GM12878 (cell line): ENCODE measurements at regions not wholly inside any gene's neighbourhood (a gene's known extent, or its start where the extent isn't known, plus 50 kb on each side); places are given as distances from the start of the nearest gene placed in this dataset.

Experiments used
- ATAC-seq: fragments of 200-7000 bp; cut with Tn5 transposase; 3 replicates; pipeline ENCODE4 v1.9.1; 2020; ENCODE audit warnings: mild to moderate bottlenecking, moderate library complexity
- BruUV-seq: library from RNA; stranded (reverse); fragments of 400-500 nt; replicated peaks from 2 replicates; lab custom pipeline; 2021; lab: Mats Ljungman, UMichigan
- CTCF ChIA-PET: fragments of 300-600 bp; sonication (Branson Sonifier 250); formaldehyde crosslinking; extraction: SDS; loops from one replicate; lab custom pipeline; 2021; ENCODE audit warnings: inconsistent platforms; lab: Yijun Ruan, JAX
- POLR2A ChIA-PET: fragments of 350-600 bp; formaldehyde crosslinking; extraction: SDS; loops from one replicate; lab custom pipeline; 2021; ENCODE audit warnings: inconsistent platforms; lab: Charles Lee
- RAD21 ChIA-PET: fragments of 300-600 bp; sonication (Branson Sonifier 250); formaldehyde crosslinking; loops from one replicate; lab custom pipeline; 2023; ENCODE audit warnings: antibody characterized with exemption; ENCODE audit not compliant: unreplicated experiment; lab: Charles Lee
- SMC1A ChIA-PET: fragments of 300-600 bp; sonication (Branson Sonifier 250); formaldehyde crosslinking; loops from one replicate; lab custom pipeline; 2023; ENCODE audit not compliant: unreplicated experiment, uncharacterized antibody; lab: Charles Lee
- DNase-seq: peaks from one replicate; pipeline ENCODE4 v3.0.0-alpha.2; 2011; ENCODE audit warnings: low read depth, low spot score
- FAIRE-seq: peaks from 3 replicates; lab custom pipeline; 2011; peaks lifted over from hg19 to GRCh38; lab: Jason Lieb, UNC
- H2AFZ ChIP-seq: 2 replicates; pipeline ENCODE4 v1.6.0; 2011; ENCODE audit warnings: low read depth, low read length, control low read depth; ENCODE audit not compliant: control insufficient read depth
- H3K27ac ChIP-seq: 2 replicates; pipeline ENCODE4 v1.5.1; 2011; ENCODE audit warnings: control low read depth; ENCODE audit not compliant: control insufficient read depth, insufficient read depth
- H3K27me3 ChIP-seq, 2 experiments: replicated peaks in 1 of 2; 2 replicates each; pipeline versions ENCODE4 v1.6.0 to v1.6.1; 2011; ENCODE audit warnings: low read length in 1 of 2; ENCODE audit not compliant: control insufficient read depth in 2 of 2, insufficient read depth in 2 of 2
- H3K36me3 ChIP-seq, 2 experiments: 2 replicates each; pipeline ENCODE4 v1.5.1; 2011; ENCODE audit warnings: low read length in 1 of 2; ENCODE audit not compliant: control insufficient read depth in 2 of 2, insufficient read depth in 2 of 2
- H3K4me1 ChIP-seq: 2 replicates; pipeline ENCODE4 v1.6.1; 2011; ENCODE audit warnings: mild to moderate bottlenecking, low read length, moderate library complexity, mixed read lengths; ENCODE audit not compliant: control insufficient read depth, insufficient read depth
- H3K4me2 ChIP-seq: 2 replicates; pipeline ENCODE4 v1.6.0; 2011; ENCODE audit warnings: control low read depth; ENCODE audit not compliant: control insufficient read depth, insufficient read depth
- H3K4me3 ChIP-seq: fragments of 200-600 bp; sonication (generic); 2 replicates; pipeline ENCODE4 v1.5.1; 2016
- H3K79me2 ChIP-seq: 2 replicates; pipeline ENCODE4 v1.6.0; 2011; ENCODE audit warnings: low read length; ENCODE audit not compliant: control insufficient read depth, insufficient read depth
- H3K9ac ChIP-seq: 2 replicates; pipeline ENCODE4 v1.8.0; 2011; ENCODE audit warnings: low read length, control low read depth, mixed read lengths; ENCODE audit not compliant: control insufficient read depth, insufficient read depth
- H3K9me3 ChIP-seq: replicated peaks from 3 replicates; pipeline ENCODE4 v1.5.1; 2011; ENCODE audit warnings: mild to moderate bottlenecking, low read length; ENCODE audit not compliant: control insufficient read depth, insufficient read depth
- H4K20me1 ChIP-seq: 2 replicates; pipeline ENCODE4 v1.6.0; 2011; ENCODE audit not compliant: control insufficient read depth, insufficient read depth
- ATF7 ChIP-seq: fragments of 450-650 bp; IDR thresholded peaks from 2 replicates; pipeline ENCODE4 v1.6.1; 2016; ENCODE audit warnings: low read depth, mild to moderate bottlenecking
- CTCF ChIP-seq, 3 experiments: IDR thresholded peaks in 2 of 3; conservative IDR thresholded peaks in 1 of 3; 2 replicates each; pipeline ENCODE4 v1.5.1; 2011; ENCODE audit warnings: low read depth in 3 of 3, low read length in 3 of 3, mild to moderate bottlenecking in 3 of 3, control low read depth in 2 of 3, moderate library complexity in 2 of 3, inconsistent platforms in 1 of 3, mixed read lengths in 1 of 3; ENCODE audit not compliant: control insufficient read depth in 2 of 3, insufficient read depth in 1 of 3; ENCODE audit errors: extremely low read depth in 1 of 3
- FOS ChIP-seq: IDR thresholded peaks from 3 replicates; pipeline ENCODE4 v1.6.1; 2011; ENCODE audit warnings: borderline replicate concordance; ENCODE audit not compliant: insufficient read length; ENCODE audit errors: extremely low read depth
- IRF3 ChIP-seq: fragments of 450-650 bp; IDR thresholded peaks from 2 replicates; pipeline ENCODE4 v1.6.1; 2014; ENCODE audit warnings: mild to moderate bottlenecking
- NBN ChIP-seq: fragments of 450-650 bp; IDR thresholded peaks from 2 replicates; pipeline ENCODE4 v1.6.1; 2016
- PML ChIP-seq: IDR thresholded peaks from 2 replicates; pipeline ENCODE4 v1.6.1; 2012; ENCODE audit warnings: low read length, inconsistent platforms
- RFX5 ChIP-seq: IDR thresholded peaks from 2 replicates; pipeline ENCODE4 v1.6.1; 2011; ENCODE audit warnings: low read depth, low read length, improper control_type of control experiment
- SIX5 ChIP-seq: IDR thresholded peaks from 2 replicates; pipeline ENCODE4 v1.6.1; 2011; ENCODE audit warnings: mild to moderate bottlenecking, low read depth, low read length, moderate library complexity; ENCODE audit not compliant: severe bottlenecking
- SMARCA5 ChIP-seq: fragments of 450-650 bp; IDR thresholded peaks from 2 replicates; pipeline ENCODE4 v1.6.1; 2017; ENCODE audit warnings: mild to moderate bottlenecking
- SREBF1 ChIP-seq: IDR thresholded peaks from 2 replicates; pipeline ENCODE4 v1.6.1; 2012; ENCODE audit warnings: mild to moderate bottlenecking, low read length
- USF2 ChIP-seq: IDR thresholded peaks from 2 replicates; pipeline ENCODE4 v1.6.1; 2011; ENCODE audit warnings: low read depth, low read length, improper control_type of control experiment, borderline replicate concordance
- YY1 ChIP-seq: IDR thresholded peaks from 2 replicates; pipeline ENCODE4 v1.6.1; 2011; ENCODE audit warnings: low read depth, mild to moderate bottlenecking, low read length
- ZBTB11 ChIP-seq: fragments of 450-650 bp; formaldehyde crosslinking; IDR thresholded peaks from 2 replicates; pipeline ENCODE4 v1.5.0; 2022; ENCODE audit warnings: mild to moderate bottlenecking, missing genetic modification characterization
- WGBS: methylation state at CpG from one replicate; pipeline ENCODE4 v1.1.6; 2016; ENCODE audit warnings: low lambda C conversion rate; ENCODE audit not compliant: insufficient replicate concordance, insufficient coverage; ENCODE audit errors: missing lambda C conversion rate; 5-methylcytosine and 5-hydroxymethylcytosine counted together
- in situ Hi-C: fragments of 300-500 bp; cut with MboI; formaldehyde crosslinking; loops from 9 replicates; pipeline ENCODE4 v1.14.3; 2018; ENCODE audit warnings: mixed read lengths
- intact Hi-C: fragments of 100-400 bp; cut with micrococcal nuclease; formaldehyde crosslinking; loops from one replicate; pipeline ENCODE4 v1.14.2; 2022; ENCODE audit not compliant: unreplicated experiment

DNA sequence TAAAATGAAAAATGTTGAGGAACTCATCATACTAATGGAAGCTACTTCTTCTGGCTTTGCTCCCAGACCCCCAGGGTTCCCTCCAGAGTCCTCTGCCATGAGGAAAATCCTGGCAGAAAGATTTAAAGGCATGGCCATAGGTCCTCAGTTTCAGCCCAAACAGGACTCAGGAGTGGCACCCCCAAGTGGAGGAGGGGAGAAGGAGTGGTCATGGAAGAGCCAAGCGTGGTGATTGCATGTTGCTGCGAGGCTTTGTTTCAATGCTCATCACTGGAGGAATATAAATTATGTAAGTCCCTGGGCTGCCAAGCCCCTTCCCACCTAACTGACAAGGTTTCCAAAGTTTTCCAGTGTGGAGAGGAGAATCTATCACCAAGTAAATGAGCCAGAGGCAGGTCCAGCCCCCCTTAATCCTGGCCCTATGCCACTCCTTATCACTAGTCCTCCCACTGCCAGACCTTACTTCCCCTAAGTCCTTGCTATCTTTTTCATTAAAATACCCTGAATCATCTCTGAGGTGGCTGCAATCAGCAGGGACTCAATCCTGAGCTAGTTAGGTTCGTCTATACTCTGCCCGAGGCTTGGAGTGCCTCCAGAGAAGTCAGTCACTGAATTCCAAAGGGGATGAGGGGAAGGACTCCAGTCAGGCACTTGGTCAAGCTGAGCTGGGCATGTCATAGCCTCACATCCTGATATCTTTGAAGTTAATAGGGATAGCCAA lies 70.7 kb upstream of the TAF1L start (continued):
- no peak for TF ChIP-seq FOS
- TF ChIP-seq RFX5: no peak
- TF ChIP-seq, all 136 proteins: peak for 0

DNA sequence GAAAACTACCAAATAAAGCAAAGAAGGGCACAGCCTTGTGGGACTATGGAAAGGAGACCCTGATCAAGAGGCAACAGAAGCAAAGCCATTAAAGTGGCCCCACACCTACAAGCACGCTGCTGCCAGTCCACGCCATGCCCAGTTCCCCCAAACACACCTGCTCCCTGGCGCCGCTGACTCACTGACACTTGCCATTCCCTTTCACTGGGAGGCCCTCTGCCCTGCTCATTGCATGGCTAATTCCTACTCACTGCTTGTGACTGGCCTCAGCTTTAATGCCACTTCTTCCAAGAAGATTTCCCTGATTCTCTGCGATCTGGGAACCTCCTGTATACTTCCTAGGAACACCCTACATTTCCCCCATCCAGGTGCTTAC lies 71.2 kb upstream of the TAF1L start:
- no peak overlapping the region for H3K4me3 ChIP-seq
- no peaks in the 10 kb centered on the region for H4K20me1 ChIP-seq
- ChIA-PET CTCF (no interaction called here), SMC1A (interaction anchor here (0.9 kb wide), 1 partner anchor 11 kb away, joined by 3 read pairs; no protein-coding TSS in a partner anchor), RAD21 (no interaction called here), POLR2A (no interaction called here)
- WGBS: 23% methylated on average over 5 of the region's 5 CpGs
- no peak for FAIRE-seq
- H3K27ac ChIP-seq: no peak overlapping the region
- intact Hi-C loops: no loop called here
- no peaks in the 10 kb centered on the region for H3K4me1 ChIP-seq
- no peak for DNase-seq
- no peak for TF ChIP-seq NBN
- TF ChIP-seq PML: no peak
- no peak for TF ChIP-seq SMARCA5
- TF ChIP-seq IRF3: no peak
- TF ChIP-seq SREBF1: no peak
- no peak for TF ChIP-seq YY1
- TF ChIP-seq ATF7: no peak
- no peak for TF ChIP-seq ZBTB11 (CRISPR knock-in tag)
- no peak for TF ChIP-seq SIX5
- no peak for TF ChIP-seq USF2
- TF ChIP-seq CTCF (IDR thresholded peaks at IDR 0.05 in 2 of 3, conservative IDR thresholded peaks at IDR 0.05 in 1 of 3; ENCODE audit: control insufficient read depth in 2 of 3, extremely low read depth in 1 of 3, insufficient read depth in 1 of 3, low read depth in 3 of 3, low read length in 3 of 3): no peak
- H3K27me3 ChIP-seq: no peaks in the 10 kb centered on the region
- no peak overlapping the region for H3K9ac ChIP-seq
- no peaks in the 10 kb centered on the region for H3K9me3 ChIP-seq
- no peaks in the 10 kb centered on the region for H3K36me3 ChIP-seq
- no peak for ATAC-seq
- H3K4me2 ChIP-seq: no peak overlapping the region
- in situ Hi-C loops: no loop called here
- no peaks in the 10 kb centered on the region for H3K79me2 ChIP-seq
- BruUV-seq: no TSS peak
- H2AFZ ChIP-seq: no peak overlapping the region
